Uterus (tissue), 2 donors: ENCODE measurements at regions not wholly inside any gene's neighbourhood (a gene's known extent, or its start where the extent isn't known, plus 50 kb on each side); places are given as distances from the start of the nearest gene placed in this dataset.

Source experiments
- CTCF ChIP-seq, 4 experiments: fragments of 200-600 bp in 2 of 4; fragments of 450-650 bp in 2 of 4; sonication (generic) in 2 of 4; IDR thresholded peaks; one replicate each; pipeline ENCODE4 v1.5.1; 2016 to 2019; ENCODE audit warnings: antibody characterized with exemption in 4 of 4, mild to moderate bottlenecking in 2 of 4, moderate library complexity in 1 of 4
- POLR2A ChIP-seq, 2 donors: fragments of 450-650 bp; IDR thresholded peaks; one replicate each; pipeline ENCODE4 v1.6.1; 2016; ENCODE audit warnings: antibody characterized with exemption in 2 of 2, mild to moderate bottlenecking in 1 of 2, moderate library complexity in 1 of 2

- TF ChIP-seq POLR2A (IDR thresholded peaks at IDR 0.05) (no peak), CTCF (IDR thresholded peaks at IDR 0.05) (no peak)
These were observed 53.2 kb upstream of the FTH1 start for GRCh38 chr11:62020661-62021060.
